OCI-LY3 (cell line): ENCODE measurements at regions not wholly inside any gene's neighbourhood (a gene's known extent, or its start where the extent isn't known, plus 50 kb on each side); places are given as distances from the start of the nearest gene placed in this dataset.

Experiments used
- H2AFZ ChIP-seq: fragments of 200-600, 300-600 bp; shearing (Covaris generic); 2 replicates; pipeline ENCODE4 v1.6.0; 2014; ENCODE audit warnings: antibody characterized with exemption, low read depth, low read length
- H3K27ac ChIP-seq: fragments of 200-600, 300-600 bp; sonication (generic); 2 replicates; pipeline ENCODE4 v1.5.1; 2014; ENCODE audit warnings: mild to moderate bottlenecking, low read length, moderate library complexity, mixed read lengths
- H3K27me3 ChIP-seq: fragments of 200-600, 300-600 bp; sonication (generic); 2 replicates; pipeline ENCODE4 v1.6.1; 2014; ENCODE audit warnings: low read depth, low read length, mixed read lengths
- H3K36me3 ChIP-seq: fragments of 200-600, 300-600 bp; sonication (generic); replicated peaks from 2 replicates; pipeline ENCODE3; 2014; ENCODE audit warnings: low read depth, low read length, mixed read lengths
- H3K4me1 ChIP-seq: fragments of 300-600, 200-600 bp; sonication (generic); 2 replicates; pipeline ENCODE4 v1.6.1; 2014; ENCODE audit warnings: low read length, mixed read lengths
- H3K4me2 ChIP-seq: fragments of 200-600, 300-600 bp; sonication (generic); 2 replicates; pipeline ENCODE4 v1.6.1; 2014; ENCODE audit warnings: low read length, mixed read lengths
- H3K4me3 ChIP-seq: fragments of 300-600, 200-600 bp; sonication (generic); 2 replicates; pipeline ENCODE4 v1.5.1; 2014; ENCODE audit warnings: antibody characterized with exemption, mild to moderate bottlenecking, low read length, moderate library complexity
- H3K79me2 ChIP-seq: fragments of 300-600, 200-600 bp; shearing (Covaris generic); 2 replicates; pipeline ENCODE4 v1.6.1; 2014; ENCODE audit warnings: mild to moderate bottlenecking, low read length, mixed read lengths
- H3K9ac ChIP-seq: fragments of 300-600, 200-600 bp; shearing (Covaris generic); 2 replicates; pipeline ENCODE4 v1.6.0; 2014; ENCODE audit warnings: mild to moderate bottlenecking, low read length, moderate library complexity
- H3K9me3 ChIP-seq: fragments of 200-600, 300-600 bp; shearing (Covaris generic); 2 replicates; pipeline ENCODE4 v1.6.1; 2014; ENCODE audit warnings: low read length, mixed read lengths; ENCODE audit not compliant: insufficient read depth
- H4K20me1 ChIP-seq: fragments of 200-600, 300-600 bp; sonication (generic); 2 replicates; pipeline ENCODE4 v1.6.1; 2016; ENCODE audit warnings: low read length, mixed read lengths; ENCODE audit not compliant: insufficient read depth
- EZH2phosphoT487 ChIP-seq: fragments of 200-600 bp; shearing (Covaris generic); IDR thresholded peaks from 2 replicates; pipeline ENCODE4 v1.6.1; 2018; ENCODE audit warnings: antibody characterized with exemption, mixed run types, low read depth
- TF ChIP-seq, protein P1 (sequence below): fragments of 200-600, 300-600 bp; sonication (generic); IDR thresholded peaks from 2 replicates; pipeline ENCODE4 v1.5.1; 2014; ENCODE audit warnings: antibody characterized with exemption, low read length, low read depth

DNA sequence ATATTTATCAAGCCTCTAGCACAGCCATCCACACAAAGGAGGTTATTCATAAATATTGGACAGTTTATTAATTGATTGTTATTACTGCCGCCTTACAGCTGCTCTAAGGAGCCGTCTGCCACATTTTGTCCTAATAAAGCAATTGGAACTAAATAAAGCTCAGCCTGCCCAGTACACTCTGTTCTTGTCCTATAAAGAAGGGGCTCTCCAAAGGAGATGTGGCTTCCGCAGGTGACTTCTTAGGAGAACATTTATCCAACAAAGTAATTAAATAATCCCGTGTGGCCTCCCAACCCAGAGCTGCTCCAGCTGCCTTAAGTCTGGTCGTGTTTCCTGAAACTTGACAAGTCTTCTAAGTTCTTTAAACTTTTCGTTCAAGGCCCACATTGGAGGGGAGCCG, 497.7 kb downstream of the NPHP4 start:
- no peaks in the 10 kb centered on the region for H3K4me1 ChIP-seq
- no peak overlapping the region for H3K4me3 ChIP-seq
- no peak for TF ChIP-seq EZH2phosphoT487
- TF ChIP-seq, protein P1, sequence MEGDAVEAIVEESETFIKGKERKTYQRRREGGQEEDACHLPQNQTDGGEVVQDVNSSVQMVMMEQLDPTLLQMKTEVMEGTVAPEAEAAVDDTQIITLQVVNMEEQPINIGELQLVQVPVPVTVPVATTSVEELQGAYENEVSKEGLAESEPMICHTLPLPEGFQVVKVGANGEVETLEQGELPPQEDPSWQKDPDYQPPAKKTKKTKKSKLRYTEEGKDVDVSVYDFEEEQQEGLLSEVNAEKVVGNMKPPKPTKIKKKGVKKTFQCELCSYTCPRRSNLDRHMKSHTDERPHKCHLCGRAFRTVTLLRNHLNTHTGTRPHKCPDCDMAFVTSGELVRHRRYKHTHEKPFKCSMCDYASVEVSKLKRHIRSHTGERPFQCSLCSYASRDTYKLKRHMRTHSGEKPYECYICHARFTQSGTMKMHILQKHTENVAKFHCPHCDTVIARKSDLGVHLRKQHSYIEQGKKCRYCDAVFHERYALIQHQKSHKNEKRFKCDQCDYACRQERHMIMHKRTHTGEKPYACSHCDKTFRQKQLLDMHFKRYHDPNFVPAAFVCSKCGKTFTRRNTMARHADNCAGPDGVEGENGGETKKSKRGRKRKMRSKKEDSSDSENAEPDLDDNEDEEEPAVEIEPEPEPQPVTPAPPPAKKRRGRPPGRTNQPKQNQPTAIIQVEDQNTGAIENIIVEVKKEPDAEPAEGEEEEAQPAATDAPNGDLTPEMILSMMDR: no peak
- no peak overlapping the region for H2AFZ ChIP-seq
- H3K36me3 ChIP-seq: no peaks in the 10 kb centered on the region
- no peak overlapping the region for H3K9ac ChIP-seq
- H3K79me2 ChIP-seq: no peaks in the 10 kb centered on the region
- H3K27me3 ChIP-seq: peaks cover 6% of the 10 kb centered on the region; the same call in 1 of the 2 replicates
- H3K4me2 ChIP-seq: no peak overlapping the region
- no peaks in the 10 kb centered on the region for H4K20me1 ChIP-seq
- H3K9me3 ChIP-seq: no peaks in the 10 kb centered on the region
- no peak overlapping the region for H3K27ac ChIP-seq

- Histone ChIP-seq H2AFZ (no peak overlapping the region), H3K4me1 (no peaks in the 10 kb centered on the region), H3K9ac (no peak overlapping the region), H4K20me1 (no peaks in the 10 kb centered on the region), H3K79me2 (no peaks in the 10 kb centered on the region), H3K27me3 (peaks cover 6% of the 10 kb centered on the region; the same call in 1 of the 2 replicates), H3K9me3 (no peaks in the 10 kb centered on the region), H3K4me2 (no peak overlapping the region), H3K4me3 (no peak overlapping the region), H3K27ac (no peak overlapping the region), H3K36me3 (no peaks in the 10 kb centered on the region)
- no peak for TF ChIP-seq EZH2phosphoT487
- TF ChIP-seq, protein P1: no peak
These were observed 498.3 kb downstream of the NPHP4 start for GRCh38 chr1:5493851-5494311.

- Histone ChIP-seq H2AFZ (no peak overlapping the region), H4K20me1 (no peaks in the 10 kb centered on the region), H3K4me1 (no peaks in the 10 kb centered on the region), H3K27ac (no peak overlapping the region), H3K4me2 (no peak overlapping the region), H3K36me3 (no peaks in the 10 kb centered on the region), H3K9ac (no peak overlapping the region), H3K27me3 (peaks cover 6% of the 10 kb centered on the region; the same call in 1 of the 2 replicates), H3K79me2 (no peaks in the 10 kb centered on the region), H3K9me3 (no peaks in the 10 kb centered on the region), H3K4me3 (no peak overlapping the region)
- TF ChIP-seq, protein P1: no peak
- no peak for TF ChIP-seq EZH2phosphoT487
These were observed 498.9 kb downstream of the NPHP4 start for GRCh38 chr1:5493275-5493674.

- TF ChIP-seq, protein P1: no peak
- TF ChIP-seq EZH2phosphoT487: no peak
- Histone ChIP-seq H2AFZ (no peak overlapping the region), H3K27me3 (peaks cover 6% of the 10 kb centered on the region; the same call in 1 of the 2 replicates), H3K4me2 (no peak overlapping the region), H4K20me1 (no peaks in the 10 kb centered on the region), H3K9ac (no peak overlapping the region), H3K4me3 (no peak overlapping the region), H3K4me1 (no peaks in the 10 kb centered on the region), H3K9me3 (no peaks in the 10 kb centered on the region), H3K27ac (no peak overlapping the region), H3K36me3 (no peaks in the 10 kb centered on the region), H3K79me2 (no peaks in the 10 kb centered on the region)
These were observed 499.4 kb downstream of the NPHP4 start for GRCh38 chr1:5492846-5493245.
